ENCODE measurements at regions not wholly inside any gene's neighbourhood (a gene's known extent, or its start where the extent isn't known, plus 50 kb on each side); places are given as distances from the start of the nearest gene placed in this dataset.

GRCh38 chr14:54182419-54183045, 214.3 kb upstream of the CDKN3 start:
- Histone ChIP-seq H3K4ac (ENCODE audit: low read depth, low read length) (peak overlapping the region; percentile 52; the same call in 1 of the 2 replicates), H3K36me3 (ENCODE audit: control insufficient read depth, insufficient read depth, low read length) (no peaks in the 10 kb centered on the region), H2BK120ac (ENCODE audit: low read depth, low read length) (peak overlapping the region; percentile 34; the same call in 1 of the 2 replicates), H3K27me3 (ENCODE audit: control insufficient read depth, insufficient read depth, low read length) (peaks cover 8% of the 10 kb centered on the region), H3K14ac (replicated peaks; ENCODE audit: low read depth, low read length) (no peak overlapping the region), H3K18ac (ENCODE audit: low read depth, low read length) (no peak overlapping the region), H3K9me1 (ENCODE audit: insufficient read depth, low read length) (peaks cover 3% of the 10 kb centered on the region; the same call in 1 of the 2 replicates), H3K4me1 (ENCODE audit: control insufficient read depth, insufficient read depth, low read length) (peaks cover 9% of the 10 kb centered on the region), H2BK20ac (ENCODE audit: low read depth, low read length) (no peak overlapping the region), H3K79me1 (ENCODE audit: low read depth in 1 of 2, low read length in 2 of 2) (no peaks in the 10 kb centered on the region), H2AK9ac (replicated peaks; ENCODE audit: low read depth, low read length, poor library complexity) (no peak overlapping the region), H3K9me3 (ENCODE audit: control insufficient read depth, insufficient read depth, low read length) (no peaks in the 10 kb centered on the region), H3K4me2 (ENCODE audit: low read depth, low read length) (no peak overlapping the region), H4K91ac (ENCODE audit: insufficient read depth, low read depth, low read length) (no peak overlapping the region), H4K20me1 (ENCODE audit: insufficient read depth, low read length) (no peaks in the 10 kb centered on the region; the same call in 1 of the 2 replicates), H4K8ac (ENCODE audit: low read depth in 2 of 2, low read length in 2 of 2) (no peak overlapping the region), H2BK5ac (ENCODE audit: low read depth, low read length, poor library complexity, severe bottlenecking) (no peak overlapping the region), H4K5ac (ENCODE audit: low read depth, low read length) (no peak overlapping the region), H3K4me3 (ENCODE audit: insufficient read depth, low read depth, low read length) (no peak overlapping the region), H3K23ac (ENCODE audit: low read depth, low read length) (no peak overlapping the region), H2BK15ac (ENCODE audit: low read depth, low read length) (peak overlapping the region; percentile 66; the same call in 1 of the 3 replicates), H3K56ac (ENCODE audit: extremely low read depth, insufficient read depth, low read length) (no peak overlapping the region), H3K27ac (ENCODE audit: insufficient read depth, low read length) (no peak overlapping the region), H2AK5ac (ENCODE audit: low read depth, low read length) (no peak overlapping the region), H3K9ac (ENCODE audit: low read depth, low read length) (no peak overlapping the region), H2AFZ (replicated peaks; ENCODE audit: low read length, poor library complexity) (no peak overlapping the region)
- ChIA-PET POLR2A (ENCODE audit: unreplicated experiment) (no interaction called here), CTCF (interaction anchor here (0.6 kb wide), 1 partner anchor 124 kb away, joined by 3 read pairs; no protein-coding TSS in a partner anchor)
- 0 out of 2 replicates have a peak, but pooled peaks have one; percentile 30 for TF ChIP-seq FOS (IDR thresholded peaks at IDR 0.05; ENCODE audit: low read depth, low read length)
- TF ChIP-seq RFX5 (IDR thresholded peaks at IDR 0.05; ENCODE audit: low read depth, low read length) = no peak
- no peak for TF ChIP-seq SMC3 (IDR thresholded peaks at IDR 0.05; ENCODE audit: low read depth, low read length)
- in situ Hi-C loops (cut with MboI; ENCODE audit: low sequenced_read_pairs) (no loop called here), dilution Hi-C loops (cut with HindIII; ENCODE audit: low sequenced_read_pairs, unreplicated experiment) (no loop called here), intact Hi-C loops (cut with micrococcal nuclease) (loop anchor here (1.0 kb wide), 1 partner anchor 238 kb away; no protein-coding TSS in a partner anchor)
- no TSS peak for BruUV-seq (replicated peaks)
- no CpG with 5 or more reads among the region's 2 CpGs for WGBS, 2 experiments (ENCODE audit: extremely low coverage in 2 of 2, insufficient read length in 1 of 2)
- DNase-seq (peak; percentile 74), ATAC-seq (ENCODE audit: low read depth) (peak; percentile 76)
